ENCODE measurements at regions not wholly inside any gene's neighbourhood (a gene's known extent, or its start where the extent isn't known, plus 50 kb on each side); places are given as distances from the start of the nearest gene placed in this dataset.

- WGBS, 2 donors, result 70 to 77% methylated on average over 11 of the region's 11 CpGs
- H3K27me3 ChIP-seq, result no peaks in the 10 kb centered on the region
- DNase-seq (peak in 1 of 4 donors; percentile 5), ATAC-seq (no peak)
- TF ChIP-seq CTCF (IDR thresholded peaks at IDR 0.05) (no peak), POLR2A (IDR thresholded peaks at IDR 0.05) (no peak)
- no peaks in the 10 kb centered on the region for H3K9me3 ChIP-seq
- H3K27ac ChIP-seq, result no peak overlapping the region
- intact Hi-C loops (cut with DNase I), result no loop called here
- H3K36me3 ChIP-seq (replicated peaks in 1 of 2; ENCODE audit: insufficient read depth in 1 of 2, low read depth in 2 of 2), result no peaks in the 10 kb centered on the region
- H3K4me1 ChIP-seq, result no peaks in the 10 kb centered on the region
- H3K4me3 ChIP-seq, result no peak overlapping the region
Observed at GRCh38 chr15:95659656-95660055, 670.8 kb upstream of the NR2F2 start.

GRCh38 chr15:95662638-95663037, 667.9 kb upstream of the NR2F2 start:
- WGBS, 2 donors, result 9 to 20% methylated on average over 1 of the region's 1 CpG
- intact Hi-C loops (cut with DNase I), result no loop called here

GRCh38 chr15:95663156-95664100, 667.1 kb upstream of the NR2F2 start:
- no peaks in the 10 kb centered on the region for H3K9me3 ChIP-seq
- no peaks in the 10 kb centered on the region for H3K4me1 ChIP-seq
- ATAC-seq (no peak), DNase-seq (no peak)
- no peak for TF ChIP-seq CTCF (IDR thresholded peaks at IDR 0.05)
- no peak for TF ChIP-seq POLR2A (IDR thresholded peaks at IDR 0.05)
- intact Hi-C loops (cut with DNase I), result no loop called here
- no peaks in the 10 kb centered on the region for H3K27me3 ChIP-seq
- H3K4me3 ChIP-seq, result no peak overlapping the region
- no peak overlapping the region for H3K27ac ChIP-seq
- no peaks in the 10 kb centered on the region for H3K36me3 ChIP-seq (replicated peaks in 1 of 2; ENCODE audit: insufficient read depth in 1 of 2, low read depth in 2 of 2)
- WGBS, 2 donors, result 73 to 75% methylated on average over 6 of the region's 6 CpGs

More at GRCh38 chr15:95662638-95663037, 667.9 kb upstream of the NR2F2 start:
- no peaks in the 10 kb centered on the region for H3K4me1 ChIP-seq
- H3K27ac ChIP-seq, result no peak overlapping the region
- DNase-seq (no peak), ATAC-seq (no peak)
- no peak for TF ChIP-seq CTCF (IDR thresholded peaks at IDR 0.05)
- no peak for TF ChIP-seq POLR2A (IDR thresholded peaks at IDR 0.05)
- no peak overlapping the region for H3K4me3 ChIP-seq
- no peaks in the 10 kb centered on the region for H3K27me3 ChIP-seq
- H3K36me3 ChIP-seq (replicated peaks in 1 of 2; ENCODE audit: insufficient read depth in 1 of 2, low read depth in 2 of 2), result no peaks in the 10 kb centered on the region
- H3K9me3 ChIP-seq, result no peaks in the 10 kb centered on the region

DNA sequence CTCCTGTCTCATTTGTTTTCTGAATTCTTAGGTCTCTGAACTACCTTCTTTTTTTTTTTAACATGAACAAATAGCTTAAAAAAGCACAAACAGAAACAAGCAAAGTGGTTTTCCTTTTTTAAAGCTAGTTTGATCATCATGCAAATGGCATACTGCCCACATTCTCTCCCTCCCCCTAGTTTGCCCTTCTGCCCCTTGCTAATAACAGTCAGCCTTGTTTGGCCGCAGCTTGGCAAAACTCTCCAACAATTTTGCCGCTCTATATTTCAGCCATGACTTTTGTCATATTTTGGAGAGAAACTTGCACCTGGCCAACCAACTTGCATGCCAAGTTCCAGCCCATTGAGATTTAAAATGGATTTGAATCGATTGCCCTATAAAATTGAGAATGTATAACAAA, 666.0 kb upstream of the NR2F2 start:
- Histone ChIP-seq H3K4me1 (no peaks in the 10 kb centered on the region), H3K27me3 (no peaks in the 10 kb centered on the region), H3K9me3 (no peaks in the 10 kb centered on the region), H3K36me3 (replicated peaks in 1 of 2; ENCODE audit: insufficient read depth in 1 of 2, low read depth in 2 of 2) (no peaks in the 10 kb centered on the region), H3K27ac (no peak overlapping the region), H3K4me3 (no peak overlapping the region)
- TF ChIP-seq POLR2A (IDR thresholded peaks at IDR 0.05) (no peak), CTCF (IDR thresholded peaks at IDR 0.05) (no peak)
- DNase-seq, result peak in 2 of 4 donors; percentile 6 to 10
- WGBS, 2 donors, result 26 to 39% methylated on average over 3 of the region's 3 CpGs
- no peak for ATAC-seq
- intact Hi-C loops (cut with DNase I), result no loop called here

Measured in body of pancreas (tissue), 4 donors.